GM19043 (cell line): ENCODE measurements at regions not wholly inside any gene's neighbourhood (a gene's known extent, or its start where the extent isn't known, plus 50 kb on each side); places are given as distances from the start of the nearest gene placed in this dataset.
"Not testable (repeated sequence)": the region's sequence is repeated elsewhere in the genome, so short reads cannot be mapped to it uniquely, and the experiment has no call there.

Source experiments
- ATAC-seq: cut with Tn5 transposase; IDR thresholded peaks from one replicate; pipeline ENCODE4 v1.9.1; 2021; ENCODE audit warnings: low read depth; ENCODE audit not compliant: unreplicated experiment

DNA sequence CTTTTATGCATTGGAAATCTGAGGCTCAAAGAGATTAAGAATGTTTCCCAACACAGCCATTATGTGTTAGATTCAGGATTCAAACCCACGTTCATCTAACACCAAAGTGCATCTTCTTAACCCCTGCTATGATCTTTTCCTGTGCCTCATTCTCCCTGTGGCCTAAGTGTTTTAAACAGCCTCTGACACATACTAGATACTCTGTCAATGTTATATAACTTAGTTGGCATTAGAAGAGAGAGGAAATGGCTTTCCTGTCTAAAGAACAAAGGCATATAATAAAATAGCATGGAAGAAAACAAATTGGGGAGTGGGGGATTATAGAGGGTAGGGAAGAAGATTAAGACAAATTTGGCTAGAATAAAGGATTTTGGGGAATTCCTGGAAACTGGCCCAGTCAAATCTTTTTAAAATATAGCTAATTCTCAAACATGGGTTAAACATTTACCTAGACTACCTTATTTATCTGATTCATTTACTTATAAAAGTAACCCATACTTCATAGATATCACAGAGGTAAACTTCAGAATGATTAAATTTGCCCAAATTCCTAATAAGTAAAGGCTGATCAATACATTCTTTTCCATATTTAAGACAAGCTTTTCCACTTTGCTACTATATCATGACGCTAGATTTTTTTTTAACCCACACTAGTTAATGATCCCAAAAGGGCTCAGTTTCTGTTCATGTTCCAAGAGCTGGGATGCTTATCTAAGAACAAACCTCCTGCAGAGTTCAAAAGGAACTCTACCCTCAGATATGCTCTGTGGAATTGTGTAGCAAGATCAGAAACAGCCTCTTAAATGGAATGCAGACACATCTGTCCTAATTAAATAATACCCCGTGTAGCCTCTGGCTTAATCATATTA lies 122.9 kb upstream of the PTPRG start:
- ATAC-seq = no peak

- ATAC-seq = no peak
Measured at GRCh38 chr3:61439122-61439458, 122.3 kb upstream of the PTPRG start.

DNA sequence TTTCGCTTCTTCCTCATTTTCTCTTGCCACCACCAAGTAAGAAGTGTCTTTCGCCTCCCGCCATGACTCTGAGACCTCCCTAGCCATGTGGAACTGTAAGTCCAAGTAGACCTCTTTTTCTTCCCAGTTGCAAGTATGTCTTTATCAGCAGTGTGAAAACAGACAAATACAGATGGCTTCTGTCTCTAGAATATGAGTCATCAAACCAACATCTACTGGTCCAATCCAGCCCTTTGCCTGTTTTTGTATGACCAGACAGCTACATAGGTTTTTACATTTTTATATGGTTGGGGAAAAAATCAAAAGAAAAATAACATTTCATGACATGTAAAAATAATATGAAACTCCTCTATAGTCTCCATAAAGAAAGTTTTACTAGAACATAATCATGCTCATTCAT lies 118.7 kb upstream of the PTPRG start:
- ATAC-seq = no peak

GRCh38 chr3:61443886-61444285 lies 117.5 kb upstream of the PTPRG start:
- no peak for ATAC-seq

GRCh38 chr3:61444782-61445181 lies 116.6 kb upstream of the PTPRG start:
- no peak for ATAC-seq

DNA sequence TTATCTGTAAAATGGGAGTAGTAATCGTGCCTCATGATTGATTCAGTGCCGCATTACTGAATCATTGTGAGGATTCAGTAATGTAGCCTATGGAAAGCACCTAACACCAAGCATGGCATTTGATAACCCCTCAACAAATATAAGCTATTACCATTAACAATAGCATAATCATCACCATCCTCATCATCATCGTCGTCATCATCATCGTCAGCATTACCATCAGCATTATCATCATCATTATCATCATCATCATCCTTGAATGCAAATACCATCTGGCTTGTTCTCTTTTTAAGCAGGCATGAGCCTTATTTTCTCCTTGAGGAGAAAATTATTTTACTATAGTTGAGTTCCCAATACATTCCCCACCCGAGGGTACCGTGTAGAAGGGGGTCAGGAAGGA lies 115.4 kb upstream of the PTPRG start:
- no peak for ATAC-seq

DNA sequence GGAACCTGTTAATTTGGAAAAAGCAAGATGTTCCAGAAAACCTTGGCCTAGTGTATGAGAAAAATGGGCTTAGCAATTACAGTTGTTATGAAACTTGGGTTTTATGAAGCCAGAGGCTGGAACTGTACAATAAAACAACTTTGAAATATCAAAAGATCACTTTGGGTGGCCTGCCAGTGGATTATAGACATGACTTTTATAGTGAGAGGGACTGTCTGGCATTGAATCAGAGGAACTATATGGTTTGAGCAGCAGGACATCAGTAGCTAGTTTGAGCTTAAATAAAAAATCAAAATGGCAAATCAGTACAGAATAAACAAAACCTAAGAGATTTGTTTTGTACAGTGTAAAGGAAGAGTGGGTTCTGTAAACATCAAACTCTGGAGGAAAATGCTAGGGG lies 115.0 kb upstream of the PTPRG start:
- no peak for ATAC-seq

GRCh38 chr3:61448378-61448777 lies 113.0 kb upstream of the PTPRG start:
- ATAC-seq = no peak

GRCh38 chr3:61449327-61450040 lies 111.9 kb upstream of the PTPRG start:
- no peak for ATAC-seq

- no peak for ATAC-seq
Measured at GRCh38 chr3:61450866-61451265, 110.5 kb upstream of the PTPRG start.

DNA sequence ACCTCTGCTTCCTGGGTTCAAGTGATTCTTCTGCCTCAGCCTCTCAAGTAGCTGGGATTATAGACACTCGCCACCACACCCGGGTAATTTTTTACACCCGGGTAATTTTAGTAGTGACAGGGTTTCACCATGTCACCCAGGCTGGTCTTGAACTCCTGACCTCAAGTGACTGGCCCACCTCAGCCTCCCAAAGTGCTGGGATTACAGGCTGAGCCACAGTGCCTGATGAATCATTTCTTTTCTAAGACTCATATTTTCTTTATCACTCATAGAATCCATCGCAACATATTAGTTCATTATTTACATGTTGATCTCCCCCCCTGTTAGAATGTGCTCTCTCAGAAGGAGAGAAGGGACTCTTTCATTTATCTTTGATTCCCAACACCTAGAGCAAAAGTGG lies 109.5 kb upstream of the PTPRG start:
- no peak for ATAC-seq

- ATAC-seq = no peak
Measured at GRCh38 chr3:61452535-61453090, 108.8 kb upstream of the PTPRG start.

DNA sequence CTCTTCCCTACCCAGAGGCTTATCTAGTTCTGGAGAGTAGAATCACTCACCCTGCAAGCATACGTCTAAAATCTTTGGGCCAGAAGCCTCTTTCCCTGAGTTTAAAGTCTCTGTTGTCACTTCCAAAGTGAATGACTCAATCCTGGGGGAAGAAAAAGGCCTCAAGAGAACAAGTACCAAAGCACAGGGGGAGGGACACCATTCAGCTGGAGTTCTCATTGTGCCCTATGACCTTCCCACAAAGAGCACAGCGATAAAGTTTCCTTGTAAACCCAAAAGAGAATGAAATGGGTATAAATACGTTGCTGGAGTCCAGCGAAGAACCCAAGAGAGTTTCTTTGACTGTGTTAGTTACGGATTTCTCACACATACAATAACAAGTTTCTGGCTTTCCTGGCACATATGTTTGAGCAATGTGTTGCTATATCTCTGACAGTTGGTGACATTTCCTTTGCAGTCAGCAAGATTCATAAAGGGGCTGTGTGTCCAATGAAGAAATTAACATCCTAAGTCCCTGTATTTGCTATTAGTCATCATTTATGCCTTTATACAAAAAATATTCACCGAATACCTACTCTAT lies 107.3 kb upstream of the PTPRG start:
- no peak for ATAC-seq

GRCh38 chr3:61454801-61455200 lies 106.6 kb upstream of the PTPRG start:
- ATAC-seq = no peak

GRCh38 chr3:61460636-61461035 lies 100.7 kb upstream of the PTPRG start:
- no peak for ATAC-seq

DNA sequence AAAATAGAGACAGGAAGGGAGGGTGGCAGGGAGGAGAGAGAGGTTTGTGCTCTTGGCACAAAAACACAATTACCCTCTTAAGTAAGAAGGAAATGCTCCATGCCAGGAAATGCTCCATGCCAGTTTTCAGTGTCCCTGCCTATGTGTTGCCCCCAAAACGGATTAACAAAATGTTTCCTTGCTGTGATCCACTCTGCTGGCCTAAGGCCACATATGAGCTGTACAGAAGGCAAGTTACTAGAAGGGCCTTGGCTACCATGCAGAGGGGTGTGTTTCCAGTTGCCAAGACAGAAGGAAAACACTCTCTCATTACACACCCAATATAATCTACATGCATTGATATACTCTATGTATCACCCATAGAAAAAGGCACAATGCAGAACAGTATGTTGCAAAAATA lies 98.2 kb upstream of the PTPRG start:
- no peak for ATAC-seq

DNA sequence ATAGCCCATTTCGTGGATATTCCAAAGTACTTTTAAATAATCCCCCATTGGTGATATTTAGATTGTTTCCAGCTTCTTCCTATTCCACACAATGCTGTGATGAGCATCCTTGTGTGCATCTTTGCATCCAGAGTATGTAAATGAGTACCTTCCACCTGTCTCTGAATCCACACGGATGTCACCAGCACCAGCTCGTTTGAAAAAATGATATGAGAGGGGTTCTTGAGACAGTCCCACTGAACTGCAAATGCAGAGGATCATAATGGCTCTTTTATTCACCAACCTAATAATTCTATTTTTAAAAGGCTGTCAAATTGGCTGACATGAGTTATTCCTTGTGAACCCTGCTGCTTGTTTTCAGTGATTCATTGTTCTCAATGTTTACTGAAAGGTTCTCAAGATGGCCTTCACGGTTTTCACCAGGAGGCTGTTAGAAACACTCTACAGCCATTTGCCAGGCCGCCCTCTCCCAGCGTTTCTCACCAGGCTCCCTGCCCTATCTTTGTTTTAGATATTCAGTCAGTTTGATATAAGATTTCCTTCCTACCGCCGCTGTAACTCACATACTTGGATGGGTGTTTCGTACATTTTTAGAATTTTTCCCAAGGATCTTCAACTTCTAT lies 96.7 kb upstream of the PTPRG start:
- ATAC-seq = no peak

GRCh38 chr3:61466357-61466756 lies 95.0 kb upstream of the PTPRG start:
- no peak for ATAC-seq

- no peak for ATAC-seq
Measured at GRCh38 chr3:61483997-61484396, 77.4 kb upstream of the PTPRG start.

DNA sequence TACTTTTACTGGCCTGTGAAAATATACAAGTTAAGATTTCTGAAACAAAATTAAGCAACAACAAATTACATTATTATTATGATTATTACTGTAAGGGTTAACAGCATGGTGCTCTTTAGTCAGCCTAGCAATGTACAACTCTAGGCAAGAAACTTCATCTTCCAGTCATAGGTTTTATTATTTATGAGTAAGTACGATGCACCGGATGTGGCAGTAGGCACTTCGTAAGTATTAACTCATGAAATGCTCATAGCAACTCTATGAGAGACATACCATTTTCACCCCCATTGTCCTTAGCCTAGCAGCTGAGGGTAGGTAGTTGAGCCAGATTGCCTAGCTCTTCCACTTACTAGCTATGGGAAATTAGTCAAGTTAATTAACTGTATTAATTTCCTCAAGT lies 68.0 kb upstream of the PTPRG start:
- ATAC-seq = no peak

GRCh38 chr3:61494309-61494708 lies 67.1 kb upstream of the PTPRG start:
- not testable (repeated sequence) for ATAC-seq
